HEK293 (cell line): ENCODE measurements at regions not wholly inside any gene's neighbourhood (a gene's known extent, or its start where the extent isn't known, plus 50 kb on each side); places are given as distances from the start of the nearest gene placed in this dataset.

Experiments used
- HOXA7 ChIP-seq: sonication (generic); formaldehyde crosslinking; IDR thresholded peaks from 2 replicates; pipeline ENCODE4 v1.8.1; 2022; ENCODE audit warnings: missing genetic modification reagents, borderline replicate concordance
- ZBTB17 ChIP-seq: fragments of 450-650 bp; formaldehyde crosslinking; IDR thresholded peaks from 2 replicates; pipeline ENCODE4 v1.5.1; 2016; ENCODE audit warnings: missing biosample characterization, missing genetic modification characterization
- ZNF155 ChIP-seq: fragments of 450-650 bp; formaldehyde crosslinking; IDR thresholded peaks from 2 replicates; pipeline ENCODE4 v1.5.1; 2016; ENCODE audit warnings: missing biosample characterization, missing genetic modification characterization
- ZNF175 ChIP-seq: fragments of 450-650 bp; formaldehyde crosslinking; IDR thresholded peaks from 2 replicates; pipeline ENCODE4 v1.5.1; 2016; ENCODE audit warnings: missing biosample characterization, missing genetic modification characterization
- ZNF184 ChIP-seq: fragments of 450-650 bp; IDR thresholded peaks from 2 replicates; pipeline ENCODE4 v1.5.1; 2018; ENCODE audit warnings: missing biosample characterization, mild to moderate bottlenecking, missing genetic modification characterization
- ZNF335 ChIP-seq: fragments of 450-650 bp; formaldehyde crosslinking; conservative IDR thresholded peaks from 2 replicates; pipeline ENCODE4 v1.5.1; 2016; ENCODE audit warnings: missing biosample characterization, missing genetic modification characterization
- ZNF48 ChIP-seq: fragments of 450-650 bp; formaldehyde crosslinking; IDR thresholded peaks from 2 replicates; pipeline ENCODE4 v1.5.1; 2016; ENCODE audit warnings: missing biosample characterization, missing genetic modification characterization
- ZNF501 ChIP-seq: fragments of 450-650 bp; formaldehyde crosslinking; IDR thresholded peaks from 2 replicates; pipeline ENCODE4 v1.5.1; 2016; ENCODE audit warnings: missing biosample characterization, missing genetic modification characterization
- ZNF624 ChIP-seq: fragments of 450-650 bp; formaldehyde crosslinking; IDR thresholded peaks from 2 replicates; pipeline ENCODE4 v1.5.1; 2017; ENCODE audit warnings: missing biosample characterization, missing genetic modification characterization
- ZNF701 ChIP-seq: fragments of 450-650 bp; formaldehyde crosslinking; IDR thresholded peaks from 2 replicates; pipeline ENCODE4 v1.5.1; 2016; ENCODE audit warnings: missing biosample characterization, missing genetic modification characterization
- TF ChIP-seq, protein P1 (sequence below): fragments of 450-650 bp; formaldehyde crosslinking; IDR thresholded peaks from 2 replicates; pipeline ENCODE4 v1.5.1; 2016; ENCODE audit warnings: missing biosample characterization, missing genetic modification characterization
- TF ChIP-seq, protein P2 (sequence below): sonication (generic); formaldehyde crosslinking; IDR thresholded peaks from 2 replicates; pipeline ENCODE4 v1.8.1; 2022; ENCODE audit warnings: mild to moderate bottlenecking, moderate library complexity, missing genetic modification reagents
- TF ChIP-seq, protein P3 (sequence below): fragments of 450-650 bp; formaldehyde crosslinking; IDR thresholded peaks from 2 replicates; pipeline ENCODE4 v1.5.1; 2017; ENCODE audit warnings: missing biosample characterization, missing genetic modification characterization

DNA sequence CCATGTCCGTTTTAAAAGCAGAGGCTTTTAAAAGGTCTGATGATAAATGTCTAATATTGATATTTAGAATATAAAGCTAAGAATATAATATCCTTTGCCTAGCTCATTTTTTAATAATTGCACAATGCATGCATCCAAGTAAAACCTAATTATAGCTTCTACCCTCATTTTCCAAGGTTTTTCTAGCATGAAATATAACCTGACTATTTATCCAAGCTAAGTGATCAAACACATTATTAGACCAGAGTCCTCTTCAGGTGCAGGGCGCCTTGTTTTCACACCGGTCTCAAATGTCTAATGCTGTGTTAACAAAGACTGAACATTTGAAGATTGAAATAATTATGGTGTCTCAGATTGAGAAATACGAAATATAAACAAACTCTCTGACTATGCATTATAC, 648.9 kb upstream of the CXADR start:
- TF ChIP-seq, protein P1, sequence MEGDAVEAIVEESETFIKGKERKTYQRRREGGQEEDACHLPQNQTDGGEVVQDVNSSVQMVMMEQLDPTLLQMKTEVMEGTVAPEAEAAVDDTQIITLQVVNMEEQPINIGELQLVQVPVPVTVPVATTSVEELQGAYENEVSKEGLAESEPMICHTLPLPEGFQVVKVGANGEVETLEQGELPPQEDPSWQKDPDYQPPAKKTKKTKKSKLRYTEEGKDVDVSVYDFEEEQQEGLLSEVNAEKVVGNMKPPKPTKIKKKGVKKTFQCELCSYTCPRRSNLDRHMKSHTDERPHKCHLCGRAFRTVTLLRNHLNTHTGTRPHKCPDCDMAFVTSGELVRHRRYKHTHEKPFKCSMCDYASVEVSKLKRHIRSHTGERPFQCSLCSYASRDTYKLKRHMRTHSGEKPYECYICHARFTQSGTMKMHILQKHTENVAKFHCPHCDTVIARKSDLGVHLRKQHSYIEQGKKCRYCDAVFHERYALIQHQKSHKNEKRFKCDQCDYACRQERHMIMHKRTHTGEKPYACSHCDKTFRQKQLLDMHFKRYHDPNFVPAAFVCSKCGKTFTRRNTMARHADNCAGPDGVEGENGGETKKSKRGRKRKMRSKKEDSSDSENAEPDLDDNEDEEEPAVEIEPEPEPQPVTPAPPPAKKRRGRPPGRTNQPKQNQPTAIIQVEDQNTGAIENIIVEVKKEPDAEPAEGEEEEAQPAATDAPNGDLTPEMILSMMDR (tag by site-specific recombination), result no peak
- TF ChIP-seq, protein P2, sequence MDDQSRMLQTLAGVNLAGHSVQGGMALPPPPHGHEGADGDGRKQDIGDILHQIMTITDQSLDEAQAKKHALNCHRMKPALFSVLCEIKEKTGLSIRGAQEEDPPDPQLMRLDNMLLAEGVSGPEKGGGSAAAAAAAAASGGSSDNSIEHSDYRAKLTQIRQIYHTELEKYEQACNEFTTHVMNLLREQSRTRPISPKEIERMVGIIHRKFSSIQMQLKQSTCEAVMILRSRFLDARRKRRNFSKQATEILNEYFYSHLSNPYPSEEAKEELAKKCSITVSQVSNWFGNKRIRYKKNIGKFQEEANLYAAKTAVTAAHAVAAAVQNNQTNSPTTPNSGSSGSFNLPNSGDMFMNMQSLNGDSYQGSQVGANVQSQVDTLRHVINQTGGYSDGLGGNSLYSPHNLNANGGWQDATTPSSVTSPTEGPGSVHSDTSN (CRISPR knock-in tag), result no peak
- TF ChIP-seq HOXA7 (CRISPR knock-in tag) (no peak), ZNF501 (tag by site-specific recombination) (no peak), ZNF48 (tag by site-specific recombination) (no peak), ZNF184 (tag by site-specific recombination) (no peak), ZNF155 (tag by site-specific recombination) (no peak), ZNF624 (tag by site-specific recombination) (no peak), ZNF335 (tag by site-specific recombination) (no peak), ZBTB17 (tag by site-specific recombination) (no peak), ZNF175 (no peak), ZNF701 (tag by site-specific recombination) (no peak)
- TF ChIP-seq, protein P3, sequence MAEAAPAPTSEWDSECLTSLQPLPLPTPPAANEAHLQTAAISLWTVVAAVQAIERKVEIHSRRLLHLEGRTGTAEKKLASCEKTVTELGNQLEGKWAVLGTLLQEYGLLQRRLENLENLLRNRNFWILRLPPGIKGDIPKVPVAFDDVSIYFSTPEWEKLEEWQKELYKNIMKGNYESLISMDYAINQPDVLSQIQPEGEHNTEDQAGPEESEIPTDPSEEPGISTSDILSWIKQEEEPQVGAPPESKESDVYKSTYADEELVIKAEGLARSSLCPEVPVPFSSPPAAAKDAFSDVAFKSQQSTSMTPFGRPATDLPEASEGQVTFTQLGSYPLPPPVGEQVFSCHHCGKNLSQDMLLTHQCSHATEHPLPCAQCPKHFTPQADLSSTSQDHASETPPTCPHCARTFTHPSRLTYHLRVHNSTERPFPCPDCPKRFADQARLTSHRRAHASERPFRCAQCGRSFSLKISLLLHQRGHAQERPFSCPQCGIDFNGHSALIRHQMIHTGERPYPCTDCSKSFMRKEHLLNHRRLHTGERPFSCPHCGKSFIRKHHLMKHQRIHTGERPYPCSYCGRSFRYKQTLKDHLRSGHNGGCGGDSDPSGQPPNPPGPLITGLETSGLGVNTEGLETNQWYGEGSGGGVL, result no peak
